ENCODE measurements at regions not wholly inside any gene's neighbourhood (a gene's known extent, or its start where the extent isn't known, plus 50 kb on each side); places are given as distances from the start of the nearest gene placed in this dataset. TPM values are rescaled to one million over a fixed set of nuclear protein-coding genes. Genes with fewer than 3 reads are reported as not detected.

DNA sequence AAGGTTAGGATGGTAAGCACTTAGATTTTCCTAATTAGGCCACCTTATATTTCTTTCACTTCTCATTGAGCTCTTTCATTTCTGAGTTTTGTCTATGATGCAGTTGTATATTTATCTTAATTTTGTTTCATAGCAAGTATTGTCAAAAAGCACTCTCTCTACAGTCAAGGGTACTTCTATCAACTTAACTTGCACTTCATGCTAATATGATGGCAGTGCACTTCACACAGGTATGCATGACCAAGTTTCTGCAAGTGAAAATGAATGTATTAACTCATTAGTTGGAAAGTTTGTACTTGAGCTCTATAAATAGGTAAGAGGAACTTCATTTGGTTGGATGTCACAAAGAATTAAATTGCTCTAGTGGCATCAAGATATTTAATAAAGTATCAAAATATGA, 51.5 kb upstream of the CDH19 start (continued):
- TF ChIP-seq ASH2L (IDR thresholded peaks at IDR 0.05; ENCODE audit: low read length) (no peak), CHD2 (IDR thresholded peaks at IDR 0.05; ENCODE audit: low read length) (no peak), KDM1A (IDR thresholded peaks at IDR 0.05; ENCODE audit: borderline replicate concordance, low read length) (no peak), SAP30 (IDR thresholded peaks at IDR 0.05; ENCODE audit: insufficient read depth, insufficient replicate concordance, low read length) (no peak), HDAC6 (IDR thresholded peaks at IDR 0.05; ENCODE audit: low read depth, low read length) (no peak), RBBP5 (IDR thresholded peaks at IDR 0.05; ENCODE audit: borderline replicate concordance, low read depth, low read length) (no peak), SP2 (IDR thresholded peaks at IDR 0.05; ENCODE audit: low read length) (no peak), TCF12 (IDR thresholded peaks at IDR 0.05; ENCODE audit: low read depth, low read length) (no peak), PHF8 (conservative IDR thresholded peaks at IDR 0.05; ENCODE audit: low read depth, low read length) (no peak), ZNF274 (IDR thresholded peaks at IDR 0.05; ENCODE audit: borderline replicate concordance, extremely low read depth, low read length) (no peak), BACH1 (IDR thresholded peaks at IDR 0.05; ENCODE audit: low read length) (no peak), EZH2 (IDR thresholded peaks at IDR 0.05; ENCODE audit: low read depth, low read length, severe bottlenecking) (no peak), TBP (IDR thresholded peaks at IDR 0.05; ENCODE audit: low read depth, low read length) (no peak), TEAD4 (IDR thresholded peaks at IDR 0.05; ENCODE audit: low read depth, low read length) (no peak), SIN3A (conservative IDR thresholded peaks at IDR 0.05 in 1 of 2, IDR thresholded peaks at IDR 0.05 in 1 of 2; ENCODE audit: low read depth in 1 of 2, low read length in 2 of 2) (no peak)
- TF ChIP-seq, protein P1, sequence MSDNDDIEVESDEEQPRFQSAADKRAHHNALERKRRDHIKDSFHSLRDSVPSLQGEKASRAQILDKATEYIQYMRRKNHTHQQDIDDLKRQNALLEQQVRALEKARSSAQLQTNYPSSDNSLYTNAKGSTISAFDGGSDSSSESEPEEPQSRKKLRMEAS (IDR thresholded peaks at IDR 0.05): no peak

Small RNA genes in the stretch of these regions (microRNA-seq; reads per million reads assigned to microRNA genes)
- 0 to 0.20 reads per million in 2 experiments for gene MIR5011 (ENCODE audit: borderline microRNAs expressed in 2 of 2, borderline number of aligned reads in 2 of 2, borderline replicate concordance in 1 of 2)

Small RNA genes in the stretch of these regions (small RNA-seq; reads per million reads assigned to genes)
- not detected for gene AC091042.1 (ENCODE audit: insufficient read depth)
- 2.7 reads per million, percentile 33 among the genes with 10 or more reads in this experiment for gene MIR5011 (ENCODE audit: insufficient read depth)
- gene RNU6-1037P (ENCODE audit: insufficient read depth): not detected
- not detected for gene RPL31P9 (ENCODE audit: insufficient read depth)

Data from H1 (cell line).